Loucy (cell line): ENCODE measurements at regions not wholly inside any gene's neighbourhood (a gene's known extent, or its start where the extent isn't known, plus 50 kb on each side); places are given as distances from the start of the nearest gene placed in this dataset.

Experiments
- EZH2phosphoT487 ChIP-seq: fragments of 200-600 bp; IDR thresholded peaks from 2 replicates; pipeline ENCODE4 v1.6.1; 2018; ENCODE audit warnings: antibody characterized with exemption, mild to moderate bottlenecking, moderate library complexity, borderline replicate concordance
- TF ChIP-seq, protein P1 (sequence below): fragments of 200-600 bp; sonication (generic); conservative IDR thresholded peaks from 2 replicates; pipeline ENCODE4 v1.5.1; 2014; ENCODE audit warnings: mild to moderate bottlenecking, antibody characterized with exemption, low read length

DNA sequence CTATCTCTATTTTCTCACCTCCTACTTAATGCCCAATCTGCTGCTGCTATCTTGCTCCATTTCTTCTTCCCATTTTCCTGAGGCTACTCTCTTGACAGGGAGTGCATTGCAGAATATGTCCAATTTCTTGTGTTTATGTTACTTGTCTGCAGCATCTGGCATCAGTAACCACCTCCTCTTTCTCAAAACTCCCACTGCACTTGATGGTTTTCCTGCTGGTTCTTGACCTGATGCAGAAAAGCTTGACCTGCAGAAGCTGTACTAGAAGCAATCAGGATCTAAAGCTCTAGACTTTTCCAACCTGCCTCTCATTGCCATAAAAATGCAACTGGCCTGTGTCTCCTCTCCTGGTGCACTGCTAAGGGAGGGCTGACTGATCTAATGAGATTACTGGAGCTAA lies 287.8 kb downstream of the ZEB1 start:
- TF ChIP-seq, protein P1, sequence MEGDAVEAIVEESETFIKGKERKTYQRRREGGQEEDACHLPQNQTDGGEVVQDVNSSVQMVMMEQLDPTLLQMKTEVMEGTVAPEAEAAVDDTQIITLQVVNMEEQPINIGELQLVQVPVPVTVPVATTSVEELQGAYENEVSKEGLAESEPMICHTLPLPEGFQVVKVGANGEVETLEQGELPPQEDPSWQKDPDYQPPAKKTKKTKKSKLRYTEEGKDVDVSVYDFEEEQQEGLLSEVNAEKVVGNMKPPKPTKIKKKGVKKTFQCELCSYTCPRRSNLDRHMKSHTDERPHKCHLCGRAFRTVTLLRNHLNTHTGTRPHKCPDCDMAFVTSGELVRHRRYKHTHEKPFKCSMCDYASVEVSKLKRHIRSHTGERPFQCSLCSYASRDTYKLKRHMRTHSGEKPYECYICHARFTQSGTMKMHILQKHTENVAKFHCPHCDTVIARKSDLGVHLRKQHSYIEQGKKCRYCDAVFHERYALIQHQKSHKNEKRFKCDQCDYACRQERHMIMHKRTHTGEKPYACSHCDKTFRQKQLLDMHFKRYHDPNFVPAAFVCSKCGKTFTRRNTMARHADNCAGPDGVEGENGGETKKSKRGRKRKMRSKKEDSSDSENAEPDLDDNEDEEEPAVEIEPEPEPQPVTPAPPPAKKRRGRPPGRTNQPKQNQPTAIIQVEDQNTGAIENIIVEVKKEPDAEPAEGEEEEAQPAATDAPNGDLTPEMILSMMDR = no peak
- TF ChIP-seq EZH2phosphoT487 = no peak
